CD8-positive, alpha-beta memory T cell (primary cell): ENCODE measurements at regions not wholly inside any gene's neighbourhood (a gene's known extent, or its start where the extent isn't known, plus 50 kb on each side); places are given as distances from the start of the nearest gene placed in this dataset.

Source experiments
- CTCF ChIA-PET: fragments of 350-600 bp; sonication (Branson Sonifier 250); formaldehyde crosslinking; loops from one replicate; lab custom pipeline; 2021; ENCODE audit warnings: antibody characterized with exemption; lab: Charles Lee
- POLR2A ChIA-PET: fragments of 350-600 bp; sonication (Branson Sonifier 250); formaldehyde crosslinking; loops from one replicate; lab custom pipeline; 2021; ENCODE audit warnings: antibody characterized with exemption; lab: Charles Lee
- DNase-seq, 5 donors: peaks; one replicate each; pipeline versions ENCODE4 v3.0.0 to v3.0.0-alpha.2; 2020 to 2022; ENCODE audit warnings: mixed read lengths in 1 of 5
- H3K27ac ChIP-seq: one replicate; pipeline ENCODE4 v1.7.0; 2013; ENCODE audit warnings: low read depth, mild to moderate bottlenecking, low read length, moderate library complexity
- H3K27me3 ChIP-seq: 2 replicates; pipeline ENCODE4 v1.7.0; 2013; ENCODE audit warnings: low read length, mild to moderate bottlenecking; ENCODE audit not compliant: insufficient read depth, poor library complexity, severe bottlenecking
- H3K36me3 ChIP-seq: 2 replicates; pipeline ENCODE4 v1.7.0; 2013; ENCODE audit warnings: mild to moderate bottlenecking, low read length, moderate library complexity; ENCODE audit not compliant: insufficient read depth
- H3K4me1 ChIP-seq: 2 replicates; pipeline ENCODE4 v1.7.0; 2013; ENCODE audit warnings: mild to moderate bottlenecking, low read length, moderate library complexity; ENCODE audit not compliant: insufficient read depth
- H3K4me3 ChIP-seq: 2 replicates; pipeline ENCODE4 v1.7.0; 2013; ENCODE audit warnings: mild to moderate bottlenecking, low read length
- H3K9me3 ChIP-seq: 2 replicates; pipeline ENCODE4 v1.7.0; 2013; ENCODE audit warnings: mild to moderate bottlenecking, low read length
- H3K27ac Mint-ChIP-seq, 8 donors: one replicate each; pipeline ENCODE4 v1.8.0; 2020 to 2021; ENCODE audit warnings: mixed read lengths in 8 of 8, mild to moderate bottlenecking in 6 of 8, inconsistent platforms in 3 of 8, moderate library complexity in 3 of 8
- H3K27me3 Mint-ChIP-seq, 2 donors: one replicate each; pipeline ENCODE4 v1.8.0; 2020 to 2021; ENCODE audit warnings: mixed read lengths in 2 of 2, mild to moderate bottlenecking in 1 of 2, moderate library complexity in 1 of 2
- H3K36me3 Mint-ChIP-seq, 3 donors: one replicate each; pipeline ENCODE4 v1.8.0; 2020 to 2021; ENCODE audit warnings: mixed read lengths in 3 of 3, inconsistent platforms in 1 of 3, mild to moderate bottlenecking in 1 of 3
- H3K4me1 Mint-ChIP-seq, 3 donors: one replicate each; pipeline ENCODE4 v1.8.0; 2020 to 2021; ENCODE audit warnings: mixed read lengths in 3 of 3, inconsistent platforms in 1 of 3, mild to moderate bottlenecking in 1 of 3
- H3K4me3 Mint-ChIP-seq, 7 donors: one replicate each; pipeline ENCODE4 v1.8.0; 2020 to 2021; ENCODE audit warnings: mixed read lengths in 7 of 7, mild to moderate bottlenecking in 6 of 7, moderate library complexity in 4 of 7, inconsistent platforms in 2 of 7
- H3K9me3 Mint-ChIP-seq, 5 donors: one replicate each; pipeline ENCODE4 v1.8.0; 2020 to 2022; ENCODE audit warnings: mixed read lengths in 5 of 5, mild to moderate bottlenecking in 3 of 5, moderate library complexity in 2 of 5, inconsistent platforms in 1 of 5

- Histone ChIP-seq H3K27me3 (no peaks in the 10 kb centered on the region), H3K4me1 (no peaks in the 10 kb centered on the region), H3K9me3 (no peaks in the 10 kb centered on the region), H3K4me3 (no peak overlapping the region), H3K27ac (no peak overlapping the region), H3K36me3 (no peaks in the 10 kb centered on the region)
- ChIA-PET CTCF (no interaction called here), POLR2A (no interaction called here)
- Mint-ChIP-seq H3K27ac (no peak overlapping the region), H3K27me3 (peaks cover 3% of the 10 kb centered on the region in 2 donors), H3K4me3 (no peak overlapping the region), H3K9me3 (no peaks in the 10 kb centered on the region), H3K36me3 (no peaks in the 10 kb centered on the region), H3K4me1 (no peaks in the 10 kb centered on the region)
- no peak for DNase-seq
Observed at GRCh38 chr9:89806371-89807100, 201.7 kb downstream of the GADD45G start.

GRCh38 chr9:89807101-89807395 lies 202.2 kb downstream of the GADD45G start:
- H3K4me1 ChIP-seq = no peaks in the 10 kb centered on the region
- CTCF ChIA-PET = no interaction called here
- DNase-seq = no peak

GRCh38 chr9:89807682-89808075 lies 202.9 kb downstream of the GADD45G start:
- no peaks in the 10 kb centered on the region for H3K27me3 ChIP-seq
- no peaks in the 10 kb centered on the region for H3K9me3 ChIP-seq
- no peak for DNase-seq
- no peak overlapping the region for H3K27ac ChIP-seq
- CTCF ChIA-PET = no interaction called here
- peaks cover 0 to 5% of the 10 kb centered on the region in 2 donors for H3K27me3 Mint-ChIP-seq
- no peaks in the 10 kb centered on the region for H3K9me3 Mint-ChIP-seq
- no peaks in the 10 kb centered on the region for H3K36me3 Mint-ChIP-seq
- no peak overlapping the region for H3K4me3 Mint-ChIP-seq
- POLR2A ChIA-PET = no interaction called here
- no peaks in the 10 kb centered on the region for H3K4me1 Mint-ChIP-seq
- no peak overlapping the region for H3K27ac Mint-ChIP-seq
- no peaks in the 10 kb centered on the region for H3K36me3 ChIP-seq
- H3K4me3 ChIP-seq = no peak overlapping the region
- H3K4me1 ChIP-seq = no peaks in the 10 kb centered on the region

More at GRCh38 chr9:89807101-89807395, 202.2 kb downstream of the GADD45G start:
- Mint-ChIP-seq H3K4me1 (no peaks in the 10 kb centered on the region), H3K4me3 (no peak overlapping the region), H3K36me3 (no peaks in the 10 kb centered on the region), H3K27ac (no peak overlapping the region), H3K27me3 (peaks cover 3% of the 10 kb centered on the region in 2 donors), H3K9me3 (no peaks in the 10 kb centered on the region)
- H3K27me3 ChIP-seq = no peaks in the 10 kb centered on the region
- POLR2A ChIA-PET = no interaction called here
- H3K4me3 ChIP-seq = no peak overlapping the region
- no peak overlapping the region for H3K27ac ChIP-seq
- no peaks in the 10 kb centered on the region for H3K36me3 ChIP-seq
- no peaks in the 10 kb centered on the region for H3K9me3 ChIP-seq

- DNase-seq = no peak
- Mint-ChIP-seq H3K9me3 (no peaks in the 10 kb centered on the region), H3K27me3 (peaks cover 0 to 4% of the 10 kb centered on the region in 2 donors), H3K27ac (no peak overlapping the region), H3K4me1 (no peaks in the 10 kb centered on the region), H3K36me3 (no peaks in the 10 kb centered on the region), H3K4me3 (no peak overlapping the region)
- H3K9me3 ChIP-seq = no peaks in the 10 kb centered on the region
- no peaks in the 10 kb centered on the region for H3K36me3 ChIP-seq
- H3K27me3 ChIP-seq = no peaks in the 10 kb centered on the region
- ChIA-PET CTCF (no interaction called here), POLR2A (no interaction called here)
- H3K4me1 ChIP-seq = no peaks in the 10 kb centered on the region
- H3K27ac ChIP-seq = no peak overlapping the region
- H3K4me3 ChIP-seq = no peak overlapping the region
Observed at GRCh38 chr9:89808076-89808755, 203.4 kb downstream of the GADD45G start.

GRCh38 chr9:89808756-89809181 lies 204.0 kb downstream of the GADD45G start:
- H3K9me3 ChIP-seq = no peaks in the 10 kb centered on the region
- CTCF ChIA-PET = no interaction called here
- no peak overlapping the region for H3K27ac ChIP-seq
- Mint-ChIP-seq H3K4me3 (no peak overlapping the region), H3K36me3 (no peaks in the 10 kb centered on the region), H3K27me3 (peaks cover 2 to 4% of the 10 kb centered on the region in 2 donors), H3K4me1 (no peaks in the 10 kb centered on the region), H3K27ac (no peak overlapping the region), H3K9me3 (no peaks in the 10 kb centered on the region)
- H3K4me3 ChIP-seq = no peak overlapping the region
- no peak for DNase-seq
- H3K36me3 ChIP-seq = no peaks in the 10 kb centered on the region
- no peaks in the 10 kb centered on the region for H3K27me3 ChIP-seq
- no peaks in the 10 kb centered on the region for H3K4me1 ChIP-seq
- POLR2A ChIA-PET = no interaction called here

- no peaks in the 10 kb centered on the region for H3K27me3 ChIP-seq
- no peaks in the 10 kb centered on the region for H3K36me3 Mint-ChIP-seq
- no peak overlapping the region for H3K27ac Mint-ChIP-seq
- no peak overlapping the region for H3K4me3 Mint-ChIP-seq
- no peaks in the 10 kb centered on the region for H3K36me3 ChIP-seq
- H3K4me1 ChIP-seq = no peaks in the 10 kb centered on the region
- H3K27me3 Mint-ChIP-seq = peaks cover 2 to 8% of the 10 kb centered on the region in 2 donors
- H3K27ac ChIP-seq = no peak overlapping the region
- no peak for DNase-seq
- H3K4me3 ChIP-seq = no peak overlapping the region
- no peaks in the 10 kb centered on the region for H3K9me3 ChIP-seq
- ChIA-PET POLR2A (no interaction called here), CTCF (interaction anchor here (1.0 kb wide), 1 partner anchor 9 kb away, joined by 3 read pairs; no protein-coding TSS in a partner anchor)
- H3K4me1 Mint-ChIP-seq = no peaks in the 10 kb centered on the region
- H3K9me3 Mint-ChIP-seq = no peaks in the 10 kb centered on the region
Observed at GRCh38 chr9:89810431-89810830, 205.6 kb downstream of the GADD45G start.

- H3K9me3 Mint-ChIP-seq = no peaks in the 10 kb centered on the region
- H3K27ac Mint-ChIP-seq = no peak overlapping the region
- H3K4me3 Mint-ChIP-seq = no peak overlapping the region
- H3K27ac ChIP-seq = no peak overlapping the region
- ChIA-PET POLR2A (no interaction called here), CTCF (no interaction called here)
- no peak for DNase-seq
- H3K27me3 ChIP-seq = peaks cover 1% of the 10 kb centered on the region
- no peaks in the 10 kb centered on the region for H3K36me3 ChIP-seq
- no peaks in the 10 kb centered on the region for H3K36me3 Mint-ChIP-seq
- no peaks in the 10 kb centered on the region for H3K9me3 ChIP-seq
- no peaks in the 10 kb centered on the region for H3K4me1 ChIP-seq
- peaks cover 2 to 15% of the 10 kb centered on the region in 2 donors for H3K27me3 Mint-ChIP-seq
- H3K4me1 Mint-ChIP-seq = no peaks in the 10 kb centered on the region
- H3K4me3 ChIP-seq = no peak overlapping the region
Observed at GRCh38 chr9:89811356-89811755, 206.5 kb downstream of the GADD45G start.

- Histone ChIP-seq H3K27ac (no peak overlapping the region), H3K4me1 (no peaks in the 10 kb centered on the region), H3K36me3 (no peaks in the 10 kb centered on the region), H3K4me3 (no peak overlapping the region), H3K27me3 (peaks cover 7% of the 10 kb centered on the region), H3K9me3 (no peaks in the 10 kb centered on the region)
- Mint-ChIP-seq H3K27me3 (peaks cover 2 to 20% of the 10 kb centered on the region in 2 donors), H3K9me3 (no peaks in the 10 kb centered on the region), H3K36me3 (no peaks in the 10 kb centered on the region), H3K4me1 (no peaks in the 10 kb centered on the region), H3K27ac (no peak overlapping the region), H3K4me3 (no peak overlapping the region)
- no peak for DNase-seq
- ChIA-PET POLR2A (no interaction called here), CTCF (no interaction called here)
Observed at GRCh38 chr9:89811886-89812450, 207.2 kb downstream of the GADD45G start.
